ENCODE measurements at regions not wholly inside any gene's neighbourhood (a gene's known extent, or its start where the extent isn't known, plus 50 kb on each side); places are given as distances from the start of the nearest gene placed in this dataset.

DNA sequence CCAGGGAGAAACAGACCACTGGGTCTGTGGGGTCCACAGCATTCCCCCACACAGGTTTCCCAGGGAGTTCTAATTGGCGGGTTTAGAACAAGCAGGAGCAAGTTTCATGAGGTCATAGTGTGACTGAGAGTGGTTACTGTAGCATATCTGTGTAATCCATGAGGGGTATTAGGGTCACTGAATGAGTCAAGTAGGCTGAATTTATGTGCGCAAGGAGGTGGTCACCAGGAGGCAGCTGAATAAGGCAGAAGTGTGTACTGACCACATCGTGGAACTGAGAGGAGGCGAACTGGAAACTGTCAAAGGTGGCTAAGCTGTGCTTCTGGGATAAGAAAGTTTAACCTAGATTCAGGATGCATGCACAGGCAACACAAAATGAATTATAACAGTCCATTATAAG lies 876.0 kb downstream of the METTL15 start:
- TF ChIP-seq, protein P1, sequence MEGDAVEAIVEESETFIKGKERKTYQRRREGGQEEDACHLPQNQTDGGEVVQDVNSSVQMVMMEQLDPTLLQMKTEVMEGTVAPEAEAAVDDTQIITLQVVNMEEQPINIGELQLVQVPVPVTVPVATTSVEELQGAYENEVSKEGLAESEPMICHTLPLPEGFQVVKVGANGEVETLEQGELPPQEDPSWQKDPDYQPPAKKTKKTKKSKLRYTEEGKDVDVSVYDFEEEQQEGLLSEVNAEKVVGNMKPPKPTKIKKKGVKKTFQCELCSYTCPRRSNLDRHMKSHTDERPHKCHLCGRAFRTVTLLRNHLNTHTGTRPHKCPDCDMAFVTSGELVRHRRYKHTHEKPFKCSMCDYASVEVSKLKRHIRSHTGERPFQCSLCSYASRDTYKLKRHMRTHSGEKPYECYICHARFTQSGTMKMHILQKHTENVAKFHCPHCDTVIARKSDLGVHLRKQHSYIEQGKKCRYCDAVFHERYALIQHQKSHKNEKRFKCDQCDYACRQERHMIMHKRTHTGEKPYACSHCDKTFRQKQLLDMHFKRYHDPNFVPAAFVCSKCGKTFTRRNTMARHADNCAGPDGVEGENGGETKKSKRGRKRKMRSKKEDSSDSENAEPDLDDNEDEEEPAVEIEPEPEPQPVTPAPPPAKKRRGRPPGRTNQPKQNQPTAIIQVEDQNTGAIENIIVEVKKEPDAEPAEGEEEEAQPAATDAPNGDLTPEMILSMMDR (IDR thresholded peaks at IDR 0.05; ENCODE audit: low read depth, low read length, poor library complexity, severe bottlenecking): no peak
- no peak for TF ChIP-seq EZH2phosphoT487 (IDR thresholded peaks at IDR 0.05; ENCODE audit: borderline replicate concordance, low read length)

Measured in DOHH2 (cell line).